ENCODE measurements at regions not wholly inside any gene's neighbourhood (a gene's known extent, or its start where the extent isn't known, plus 50 kb on each side); places are given as distances from the start of the nearest gene placed in this dataset.
A peak's percentile ranks its signal among the peaks of the same experiment; 100 is the strongest.

GRCh38 chr12:88416786-88417185 is 163.5 kb downstream of the KITLG start:
- Histone ChIP-seq H3K36me3 (no peaks in the 10 kb centered on the region), H3K4me1 (no peaks in the 10 kb centered on the region), H3K9me3 (no peaks in the 10 kb centered on the region), H3K27ac (no peak overlapping the region), H3K27me3 (no peaks in the 10 kb centered on the region), H3K4me3 (peak overlapping the region in 1 of 4 donors; percentile 16)
- DNase-seq = no peak
- TF ChIP-seq, protein P1, sequence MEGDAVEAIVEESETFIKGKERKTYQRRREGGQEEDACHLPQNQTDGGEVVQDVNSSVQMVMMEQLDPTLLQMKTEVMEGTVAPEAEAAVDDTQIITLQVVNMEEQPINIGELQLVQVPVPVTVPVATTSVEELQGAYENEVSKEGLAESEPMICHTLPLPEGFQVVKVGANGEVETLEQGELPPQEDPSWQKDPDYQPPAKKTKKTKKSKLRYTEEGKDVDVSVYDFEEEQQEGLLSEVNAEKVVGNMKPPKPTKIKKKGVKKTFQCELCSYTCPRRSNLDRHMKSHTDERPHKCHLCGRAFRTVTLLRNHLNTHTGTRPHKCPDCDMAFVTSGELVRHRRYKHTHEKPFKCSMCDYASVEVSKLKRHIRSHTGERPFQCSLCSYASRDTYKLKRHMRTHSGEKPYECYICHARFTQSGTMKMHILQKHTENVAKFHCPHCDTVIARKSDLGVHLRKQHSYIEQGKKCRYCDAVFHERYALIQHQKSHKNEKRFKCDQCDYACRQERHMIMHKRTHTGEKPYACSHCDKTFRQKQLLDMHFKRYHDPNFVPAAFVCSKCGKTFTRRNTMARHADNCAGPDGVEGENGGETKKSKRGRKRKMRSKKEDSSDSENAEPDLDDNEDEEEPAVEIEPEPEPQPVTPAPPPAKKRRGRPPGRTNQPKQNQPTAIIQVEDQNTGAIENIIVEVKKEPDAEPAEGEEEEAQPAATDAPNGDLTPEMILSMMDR (IDR thresholded peaks at IDR 0.05) = no peak
- no peak for TF ChIP-seq POLR2A (IDR thresholded peaks at IDR 0.05)

DNA sequence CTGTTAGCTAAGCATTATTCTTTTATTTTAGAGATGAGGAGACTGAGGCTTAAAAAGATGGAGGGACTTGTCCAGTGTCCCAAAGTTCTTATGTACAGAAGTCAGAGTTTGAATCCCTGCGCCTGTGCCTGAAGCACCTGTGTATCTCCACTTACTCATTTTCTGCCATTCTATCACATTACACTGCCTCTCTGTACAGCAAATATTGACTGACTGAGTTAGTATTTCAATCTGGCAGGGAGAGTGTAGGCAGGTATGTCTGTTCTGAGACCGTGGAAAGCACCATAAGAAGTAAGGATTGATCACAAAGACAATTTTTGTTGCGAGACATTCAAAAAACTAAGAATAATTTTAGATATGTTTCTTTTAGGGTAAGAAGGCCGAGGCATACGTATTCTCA is 162.7 kb downstream of the KITLG start:
- H3K27ac ChIP-seq = no peak overlapping the region
- no peak for DNase-seq
- no peaks in the 10 kb centered on the region for H3K4me1 ChIP-seq
- no peaks in the 10 kb centered on the region for H3K36me3 ChIP-seq
- no peaks in the 10 kb centered on the region for H3K27me3 ChIP-seq
- no peak overlapping the region for H3K4me3 ChIP-seq
- H3K9me3 ChIP-seq = no peaks in the 10 kb centered on the region
- TF ChIP-seq, protein P1 (IDR thresholded peaks at IDR 0.05) = no peak
- TF ChIP-seq POLR2A (IDR thresholded peaks at IDR 0.05) = no peak

- H3K36me3 ChIP-seq = no peaks in the 10 kb centered on the region
- peak overlapping the region in 1 of 4 donors; percentile 54 for H3K27ac ChIP-seq
Measured at GRCh38 chr12:88418856-88419497, 161.3 kb downstream of the KITLG start.

DNA sequence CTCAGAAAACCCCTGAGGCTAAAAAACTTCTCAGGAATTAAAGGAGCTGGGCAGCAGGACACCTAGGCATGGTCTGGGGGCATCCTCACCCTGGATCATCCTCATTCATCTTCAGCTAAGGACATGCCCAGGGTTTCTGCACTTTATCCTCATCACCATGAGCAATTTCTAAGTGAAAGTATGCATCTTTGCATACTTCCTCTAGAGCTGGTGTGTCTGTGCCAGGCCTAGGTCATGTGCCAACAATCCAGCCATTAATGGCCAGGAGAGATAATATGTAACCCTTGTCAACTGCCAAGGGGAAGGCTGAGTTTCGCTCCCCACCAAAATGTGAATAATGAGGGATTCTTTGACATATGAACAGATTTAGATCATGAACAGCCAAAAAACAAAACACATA is 160.5 kb downstream of the KITLG start:
- Histone ChIP-seq H3K9me3 (no peaks in the 10 kb centered on the region), H3K4me3 (no peak overlapping the region), H3K27me3 (no peaks in the 10 kb centered on the region), H3K36me3 (no peaks in the 10 kb centered on the region), H3K27ac (no peak overlapping the region), H3K4me1 (no peaks in the 10 kb centered on the region)
- no peak for DNase-seq
- TF ChIP-seq, protein P1 (IDR thresholded peaks at IDR 0.05) = no peak
- TF ChIP-seq POLR2A (IDR thresholded peaks at IDR 0.05) = no peak

More at GRCh38 chr12:88418856-88419497, 161.3 kb downstream of the KITLG start:
- no peaks in the 10 kb centered on the region for H3K4me1 ChIP-seq
- no peak for TF ChIP-seq POLR2A (IDR thresholded peaks at IDR 0.05)
- TF ChIP-seq, protein P1 (IDR thresholded peaks at IDR 0.05) = no peak
- H3K4me3 ChIP-seq = no peak overlapping the region
- no peak for DNase-seq
- no peaks in the 10 kb centered on the region for H3K27me3 ChIP-seq
- H3K9me3 ChIP-seq = no peaks in the 10 kb centered on the region

GRCh38 chr12:88420457-88420856 is 159.8 kb downstream of the KITLG start:
- DNase-seq = no peak
- TF ChIP-seq POLR2A (IDR thresholded peaks at IDR 0.05) = no peak
- TF ChIP-seq, protein P1 (IDR thresholded peaks at IDR 0.05) = no peak
- Histone ChIP-seq H3K27ac (no peak overlapping the region), H3K4me3 (no peak overlapping the region), H3K36me3 (no peaks in the 10 kb centered on the region), H3K27me3 (no peaks in the 10 kb centered on the region), H3K4me1 (no peaks in the 10 kb centered on the region), H3K9me3 (no peaks in the 10 kb centered on the region)
